HG03025 (cell line): ENCODE measurements at regions not wholly inside any gene's neighbourhood (a gene's known extent, or its start where the extent isn't known, plus 50 kb on each side); places are given as distances from the start of the nearest gene placed in this dataset.

Experiments
- ATAC-seq: cut with Tn5 transposase; IDR thresholded peaks from one replicate; pipeline ENCODE4 v1.9.1; 2021; ENCODE audit warnings: mild to moderate bottlenecking, moderate library complexity; ENCODE audit not compliant: unreplicated experiment, low FRiP score

DNA sequence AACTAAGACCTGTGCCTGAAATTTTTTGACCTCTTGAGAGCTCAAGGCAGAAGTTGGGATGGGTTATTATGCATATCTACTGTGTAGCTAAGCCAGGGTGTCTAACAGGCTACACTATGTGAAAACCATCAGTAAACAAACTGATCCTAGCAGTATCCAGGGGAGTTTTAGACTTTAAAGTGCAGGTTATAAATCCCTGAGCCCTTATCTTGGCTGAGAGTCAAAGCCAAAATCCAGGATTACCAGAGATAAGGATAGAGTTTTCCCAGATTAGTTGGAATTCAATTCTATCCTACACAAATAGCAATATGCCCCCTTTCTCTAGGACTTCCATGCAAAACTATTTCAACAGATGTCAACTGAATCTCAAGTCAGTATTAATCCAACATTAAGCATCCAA lies 1229.7 kb downstream of the GRIK2 start:
- no peak for ATAC-seq

DNA sequence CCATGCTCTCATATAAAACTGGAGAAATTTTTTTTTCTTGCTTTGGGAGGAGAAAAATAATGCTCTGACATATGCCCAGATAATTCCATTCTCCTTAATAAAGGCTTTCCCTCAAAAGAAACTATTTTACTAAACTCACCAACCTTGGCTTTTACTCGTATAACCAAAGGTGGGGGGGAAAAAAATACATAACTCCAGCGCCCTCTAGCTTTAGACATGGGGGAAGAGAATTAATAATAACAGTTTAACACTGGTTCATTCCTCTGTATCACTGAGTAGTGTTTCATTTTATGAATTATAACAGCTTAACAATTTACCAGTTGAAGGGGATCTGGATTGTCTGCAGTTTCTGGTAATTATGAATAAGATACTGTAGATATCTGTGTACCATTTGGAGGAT lies 1226.1 kb downstream of the GRIK2 start:
- ATAC-seq: no peak

DNA sequence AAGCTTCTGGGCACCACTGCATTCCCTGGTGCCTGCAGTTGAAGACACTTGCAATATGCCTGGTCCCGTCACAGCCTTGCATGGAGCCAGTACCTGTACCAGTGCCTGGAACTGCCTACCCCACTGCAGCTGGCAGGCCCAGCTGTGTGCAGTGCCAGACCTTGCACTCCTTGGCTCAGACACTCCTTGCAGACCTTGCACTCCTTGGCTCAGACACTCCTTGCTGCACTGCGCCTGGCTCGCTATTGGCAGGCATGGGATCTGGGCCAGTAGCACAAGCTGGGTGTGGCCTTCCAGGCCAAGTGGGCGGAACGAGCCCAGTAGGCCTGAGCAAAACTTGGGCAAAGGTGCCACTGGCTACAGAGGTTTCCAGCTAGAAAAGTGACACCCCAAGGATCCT lies 1189.1 kb downstream of the GRIK2 start:
- ATAC-seq: no peak

DNA sequence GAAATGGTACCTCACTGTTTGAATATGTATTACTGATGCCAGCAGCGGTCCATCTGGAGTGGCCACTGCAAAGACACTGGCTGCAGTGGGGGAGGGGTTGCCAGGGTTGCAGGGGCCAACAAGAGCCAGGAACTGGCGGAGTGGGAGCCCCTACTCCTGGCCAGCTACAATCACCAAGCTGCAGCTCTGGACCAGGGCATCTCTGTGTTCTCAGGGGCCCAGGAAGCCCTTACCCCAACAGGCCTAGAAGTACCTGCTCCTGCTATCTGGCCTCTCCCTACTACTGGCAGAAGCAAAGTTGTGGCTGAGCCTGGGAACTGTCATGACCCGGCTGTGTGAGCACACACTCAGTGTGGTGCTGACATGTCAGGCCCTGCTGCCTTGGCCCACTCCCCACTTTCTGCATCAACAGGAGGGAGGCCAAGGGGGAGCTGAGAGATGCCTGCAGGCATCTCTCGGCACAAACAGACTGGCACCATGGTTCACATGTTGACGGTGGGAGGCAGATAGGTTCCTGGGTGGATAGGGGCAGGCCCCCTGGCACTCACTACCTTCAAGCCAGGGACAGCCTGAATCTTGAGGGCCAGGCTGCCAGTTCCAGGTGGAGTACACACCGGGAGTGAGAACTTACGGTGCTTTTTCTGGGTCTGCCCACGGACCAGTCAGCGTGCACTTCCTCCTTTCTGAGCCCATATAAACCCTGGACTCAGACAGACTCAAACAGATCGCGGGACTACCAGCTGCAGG lies 1188.0 kb downstream of the GRIK2 start:
- no peak for ATAC-seq

DNA sequence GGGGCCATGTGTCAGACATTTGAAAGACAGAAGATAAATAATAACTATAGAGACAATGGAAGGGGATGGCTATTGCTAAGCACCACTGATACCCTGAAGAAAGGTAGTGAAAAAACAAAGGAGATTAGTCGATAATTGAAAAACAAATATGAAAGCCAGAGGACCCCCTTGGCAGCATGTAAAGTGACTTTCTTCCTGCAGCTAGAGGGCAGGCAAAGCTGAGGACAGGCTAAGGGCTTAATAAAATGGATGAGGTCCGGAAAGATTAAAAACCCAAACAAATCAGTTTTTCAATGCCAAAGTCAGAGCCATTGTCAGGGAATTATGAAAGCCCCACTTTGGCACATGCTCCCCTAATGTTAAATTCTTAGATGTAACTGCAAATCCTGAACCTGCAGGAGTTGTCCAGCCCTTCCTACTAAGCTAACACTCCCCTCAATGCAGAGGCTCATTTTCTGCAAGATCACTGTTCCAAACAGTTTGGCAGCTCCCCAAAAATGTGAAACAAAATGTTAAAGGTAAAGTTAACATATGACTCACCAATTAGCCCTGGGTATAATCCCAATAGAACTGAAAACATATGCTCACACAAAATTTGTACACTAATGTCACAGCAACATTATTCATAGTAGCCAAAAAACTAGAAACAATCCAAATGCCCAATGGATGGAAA lies 1177.9 kb downstream of the GRIK2 start:
- no peak for ATAC-seq

DNA sequence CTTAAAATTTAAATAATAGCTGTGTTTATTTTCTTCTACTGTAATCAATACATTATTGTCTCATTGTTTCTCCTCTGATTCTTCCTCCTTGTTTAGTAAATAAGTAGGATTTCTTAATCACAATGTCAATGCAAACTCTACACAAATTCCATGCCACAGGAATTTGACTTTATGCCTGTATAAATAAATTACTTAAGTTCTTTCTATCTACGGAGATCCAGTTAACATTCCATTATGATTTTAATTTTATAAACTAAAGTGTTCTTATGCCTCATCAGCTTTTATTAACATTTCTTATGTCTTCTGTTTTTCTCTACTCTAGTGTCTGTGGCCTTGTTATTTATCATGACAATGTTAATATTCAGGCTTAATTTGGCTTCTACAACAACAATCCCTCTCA lies 1169.2 kb downstream of the GRIK2 start:
- no peak for ATAC-seq

DNA sequence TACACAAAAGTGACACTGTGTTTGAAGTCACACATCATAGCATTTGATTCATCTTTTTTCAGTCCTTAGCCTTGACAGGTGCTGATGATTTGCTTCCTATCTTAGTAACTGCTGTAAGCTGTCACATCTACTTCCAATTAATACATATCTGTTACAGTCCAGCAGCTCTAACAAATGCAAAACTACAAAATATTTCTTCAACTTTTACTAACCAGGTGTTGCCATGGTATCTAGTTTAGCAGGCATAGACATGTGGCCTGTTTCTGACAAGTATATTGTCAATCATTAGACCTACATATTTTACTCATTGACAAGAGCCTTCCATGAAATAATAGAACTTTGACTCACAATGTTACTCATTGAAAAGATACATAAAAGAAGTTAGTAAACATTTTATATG lies 1159.7 kb downstream of the GRIK2 start:
- no peak for ATAC-seq

DNA sequence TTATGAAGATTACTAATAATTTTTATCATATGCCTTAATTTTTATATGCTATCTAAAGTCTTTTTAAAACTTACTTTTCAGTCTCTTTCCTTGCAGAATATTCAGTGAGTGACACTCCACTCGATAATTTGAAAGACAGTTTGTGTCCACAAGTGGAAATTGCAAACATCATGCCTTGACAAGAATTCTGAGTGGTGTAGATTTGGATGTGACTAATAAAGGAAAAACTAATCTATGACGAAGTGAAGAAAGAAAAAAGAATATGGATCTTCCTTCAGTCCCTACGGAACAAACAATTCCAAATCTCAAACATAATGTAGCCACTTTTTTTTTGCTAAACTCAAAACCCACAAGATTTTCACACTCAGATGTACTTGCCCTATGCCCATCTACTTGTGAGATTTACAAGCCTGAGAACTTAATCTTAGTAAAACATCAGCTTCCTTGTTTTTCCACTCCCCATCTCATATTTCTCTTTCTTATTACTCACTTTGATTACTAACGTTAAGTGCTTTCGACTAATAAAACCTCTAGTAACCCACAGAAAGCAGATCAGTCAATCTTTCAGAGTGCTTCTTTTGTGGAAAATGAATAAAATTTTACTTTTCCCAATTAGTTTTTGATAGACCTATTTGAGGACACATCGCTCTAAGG lies 1155.8 kb downstream of the GRIK2 start:
- ATAC-seq: no peak

DNA sequence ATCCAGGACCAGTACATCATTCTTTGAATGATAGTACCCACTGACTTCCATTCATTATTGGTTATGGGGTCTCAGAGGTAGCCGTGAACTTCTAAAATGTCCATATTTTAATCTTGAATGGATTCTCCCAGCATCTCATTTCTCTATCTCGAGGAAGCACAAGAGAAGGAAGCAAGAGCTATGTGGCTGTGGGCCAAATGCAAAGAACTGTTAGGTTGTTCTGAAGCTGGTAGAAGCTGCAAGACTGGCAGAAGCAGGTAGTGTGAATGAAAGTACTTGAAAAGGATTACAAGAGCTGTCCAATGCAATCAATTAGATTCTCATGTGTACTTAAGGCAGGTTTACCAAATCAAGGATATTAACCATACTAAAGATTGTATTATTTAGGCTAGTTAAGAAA lies 1131.8 kb downstream of the GRIK2 start:
- ATAC-seq: no peak

DNA sequence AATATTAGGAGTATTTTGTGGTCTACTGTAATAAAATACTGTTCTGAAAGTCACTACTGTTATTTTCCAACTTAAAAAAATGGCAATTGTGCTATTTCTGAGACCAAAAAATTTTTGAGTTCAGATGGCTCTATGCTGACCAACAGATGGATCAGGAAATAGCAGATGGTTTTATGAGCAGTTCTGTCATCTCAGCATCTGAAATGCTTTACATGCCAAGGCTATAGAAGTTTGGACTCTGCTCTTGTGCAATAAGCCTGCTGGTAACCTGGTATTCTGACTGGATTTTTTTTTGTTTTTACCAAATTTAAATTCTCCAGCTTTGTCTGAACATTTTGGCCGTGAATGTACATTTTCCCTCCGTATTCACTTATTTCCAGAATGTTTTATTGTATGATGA lies 1127.5 kb downstream of the GRIK2 start:
- ATAC-seq: no peak

DNA sequence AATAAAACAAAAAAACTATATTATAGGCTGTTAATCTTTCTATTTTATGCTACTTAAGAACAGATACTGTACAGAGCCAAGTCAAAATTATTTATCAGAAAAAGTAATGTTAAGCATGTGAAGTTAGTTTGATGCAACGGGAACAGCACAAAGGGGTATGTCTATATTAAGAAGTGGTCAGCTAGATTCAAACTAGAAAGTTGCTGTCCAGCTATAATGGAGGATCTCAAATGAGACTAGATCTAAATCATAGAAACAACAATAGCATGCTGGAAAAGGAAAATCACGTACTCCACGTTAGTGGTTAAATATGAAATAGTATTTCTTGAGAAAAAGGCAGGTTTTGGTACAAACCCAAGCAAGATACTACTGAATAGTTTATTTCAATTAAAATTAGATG lies 1124.0 kb downstream of the GRIK2 start:
- no peak for ATAC-seq

DNA sequence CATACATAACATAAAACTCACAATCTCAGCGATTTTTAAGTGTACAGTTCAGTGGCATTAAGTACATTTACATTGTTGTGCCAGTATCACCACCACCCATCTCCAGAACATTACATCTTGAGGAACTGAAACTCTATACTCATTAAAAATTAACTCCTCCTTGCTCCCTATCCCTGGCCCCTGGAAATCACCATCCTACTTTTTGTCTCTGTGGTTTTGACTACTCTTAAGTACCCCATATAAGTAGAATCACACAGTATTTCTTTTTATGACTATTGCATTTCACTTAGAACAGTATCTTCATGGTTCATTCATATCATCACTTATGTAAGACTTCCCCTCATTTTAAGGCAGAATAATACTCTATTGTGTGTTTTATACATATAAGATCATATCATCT lies 1108.1 kb downstream of the GRIK2 start:
- ATAC-seq: no peak

DNA sequence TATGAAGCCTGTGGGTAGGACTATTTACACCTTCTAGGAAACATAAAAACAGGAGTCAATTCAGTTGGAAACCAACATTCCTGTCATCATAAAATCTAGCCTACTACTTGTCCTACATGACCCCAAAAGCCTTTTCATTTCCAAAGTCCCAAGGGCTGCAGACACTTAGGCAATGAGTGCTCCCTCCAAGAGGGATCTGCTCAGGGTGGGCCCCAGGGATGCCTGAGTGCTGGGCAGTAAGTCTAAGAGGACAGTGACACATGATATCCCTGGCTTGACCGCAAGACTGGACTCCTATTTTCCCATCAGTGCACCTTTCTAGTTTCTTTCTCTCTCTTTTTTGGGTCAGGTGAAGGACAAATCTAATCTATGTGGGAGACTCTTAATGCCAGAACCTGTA lies 1101.3 kb downstream of the GRIK2 start:
- no peak for ATAC-seq

DNA sequence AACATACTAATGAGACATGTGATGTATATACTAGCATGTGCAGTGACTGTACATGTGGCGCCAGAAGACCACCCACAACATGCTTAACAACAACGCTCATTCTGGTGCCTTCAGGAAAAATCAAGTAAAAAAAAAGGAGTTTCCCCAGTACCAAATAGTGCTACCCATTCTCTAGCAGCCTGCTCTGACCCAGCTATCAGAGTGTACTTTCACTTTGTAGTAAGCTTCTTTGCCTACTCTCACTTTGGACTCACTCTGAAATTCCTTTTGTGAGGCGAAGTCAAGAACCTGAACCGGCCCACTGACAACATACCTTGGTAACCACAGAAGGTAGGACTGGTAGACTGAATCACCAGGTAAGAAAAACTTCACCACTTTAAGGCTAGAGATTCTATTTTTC lies 1100.0 kb downstream of the GRIK2 start:
- ATAC-seq: no peak

DNA sequence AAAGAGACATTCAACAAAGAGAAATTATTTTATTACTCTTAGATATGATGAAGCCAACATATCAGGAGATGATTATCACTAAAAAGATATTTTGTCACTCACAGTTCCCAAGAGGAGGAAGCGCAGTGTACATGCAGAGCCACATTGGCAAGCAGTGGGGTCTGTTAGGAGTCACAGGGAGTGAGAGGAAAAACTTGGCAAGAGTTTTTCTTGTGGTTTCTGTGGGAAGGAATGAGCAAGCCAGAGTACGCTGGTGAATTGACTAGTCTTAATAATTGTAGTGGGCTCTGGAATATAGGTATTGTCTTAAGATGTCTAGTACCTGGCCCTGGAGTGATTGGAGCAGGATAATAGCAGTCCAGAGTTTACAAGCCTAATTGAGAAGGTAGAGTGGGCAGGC lies 1095.2 kb downstream of the GRIK2 start:
- ATAC-seq: no peak

DNA sequence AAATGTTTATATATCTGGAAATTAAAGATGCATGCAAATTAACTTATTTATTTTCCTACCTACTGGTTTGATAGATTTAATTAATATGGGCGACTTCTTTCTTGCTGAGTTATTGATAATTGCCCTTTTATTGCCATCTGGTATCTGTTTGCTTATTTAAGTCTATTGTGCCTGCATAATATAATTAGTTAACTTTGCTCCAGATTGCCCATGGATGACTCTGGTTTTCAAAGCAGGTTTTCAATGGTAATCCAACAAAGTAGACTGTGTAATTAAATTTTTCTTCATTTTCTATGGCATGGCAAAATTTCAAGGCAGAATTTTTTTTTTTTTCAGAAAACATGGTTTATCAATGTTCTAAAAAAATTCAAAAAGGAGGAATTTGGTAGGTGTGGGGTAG lies 1092.0 kb downstream of the GRIK2 start:
- no peak for ATAC-seq

DNA sequence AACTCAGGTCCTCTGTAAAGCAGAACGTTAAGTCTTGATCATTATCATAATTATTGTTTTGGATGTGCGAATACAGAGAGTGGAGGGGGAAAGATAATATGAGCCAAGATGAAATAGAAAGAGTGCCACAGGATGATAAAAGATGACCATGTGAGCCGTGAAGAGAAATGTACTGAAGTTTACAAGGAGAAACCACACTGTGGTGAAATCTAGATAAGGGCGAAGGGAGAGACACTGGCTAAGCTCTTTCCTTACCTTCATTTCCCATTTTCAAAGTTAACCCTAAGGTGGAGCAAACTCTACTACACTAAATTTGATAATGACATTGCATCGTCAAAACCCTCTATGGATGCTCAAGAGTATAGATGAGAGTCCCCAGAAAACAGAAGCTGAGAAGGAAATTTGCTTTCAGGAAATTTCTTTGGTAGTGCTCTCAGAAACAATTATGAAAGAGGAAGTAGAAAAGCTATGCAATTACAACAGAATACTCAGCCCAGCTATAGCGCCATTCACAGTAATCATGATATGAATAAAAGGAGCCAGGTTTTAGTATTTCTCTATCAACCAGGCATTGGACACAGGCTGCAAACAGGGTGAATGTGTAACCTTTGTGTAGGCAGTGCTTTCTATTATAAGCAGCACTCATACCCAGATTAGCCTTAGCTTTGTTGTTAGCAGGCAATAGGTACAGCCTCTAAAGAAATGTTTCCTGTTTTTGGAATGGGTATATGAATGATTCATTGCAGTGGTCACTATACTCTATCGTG lies 1080.7 kb downstream of the GRIK2 start:
- ATAC-seq: no peak

DNA sequence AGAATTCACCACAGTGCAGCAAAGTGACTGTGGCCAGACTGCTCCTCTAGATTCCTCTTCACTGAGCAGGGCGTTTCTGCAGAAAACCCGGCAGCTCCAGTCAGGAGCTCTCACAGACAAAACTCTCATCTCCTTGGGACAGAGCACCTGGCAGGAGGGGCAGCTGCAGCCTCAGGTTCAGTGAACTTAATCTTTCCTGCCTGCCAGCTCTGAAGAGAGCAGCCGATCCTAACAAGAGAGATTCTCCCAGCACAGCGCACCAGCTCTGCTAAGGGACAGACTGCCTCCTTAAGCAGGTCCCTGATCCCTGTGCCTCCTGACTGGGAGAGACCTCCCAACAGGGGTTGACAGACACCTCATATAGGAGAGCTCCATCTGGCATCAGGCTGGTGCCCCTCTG lies 1065.5 kb downstream of the GRIK2 start:
- ATAC-seq: no peak

DNA sequence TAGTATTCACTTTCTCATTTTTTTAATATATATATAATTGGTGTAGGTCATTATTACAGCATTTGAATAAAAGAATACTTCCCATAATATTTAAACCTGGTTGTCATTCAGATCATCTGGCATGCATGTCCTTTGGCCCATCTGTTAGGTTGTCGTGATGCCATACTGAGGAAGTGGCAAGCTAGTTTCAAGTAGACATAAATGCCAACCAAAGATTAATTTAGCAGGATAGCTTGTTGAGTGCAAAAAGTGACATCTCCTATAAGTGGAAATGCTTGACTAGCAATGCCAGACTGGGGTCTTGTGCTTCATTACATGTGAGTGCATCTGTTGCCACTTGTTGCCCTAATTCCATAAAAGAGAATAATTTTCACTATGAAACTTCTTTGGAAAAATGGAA lies 1044.7 kb downstream of the GRIK2 start:
- ATAC-seq: no peak

DNA sequence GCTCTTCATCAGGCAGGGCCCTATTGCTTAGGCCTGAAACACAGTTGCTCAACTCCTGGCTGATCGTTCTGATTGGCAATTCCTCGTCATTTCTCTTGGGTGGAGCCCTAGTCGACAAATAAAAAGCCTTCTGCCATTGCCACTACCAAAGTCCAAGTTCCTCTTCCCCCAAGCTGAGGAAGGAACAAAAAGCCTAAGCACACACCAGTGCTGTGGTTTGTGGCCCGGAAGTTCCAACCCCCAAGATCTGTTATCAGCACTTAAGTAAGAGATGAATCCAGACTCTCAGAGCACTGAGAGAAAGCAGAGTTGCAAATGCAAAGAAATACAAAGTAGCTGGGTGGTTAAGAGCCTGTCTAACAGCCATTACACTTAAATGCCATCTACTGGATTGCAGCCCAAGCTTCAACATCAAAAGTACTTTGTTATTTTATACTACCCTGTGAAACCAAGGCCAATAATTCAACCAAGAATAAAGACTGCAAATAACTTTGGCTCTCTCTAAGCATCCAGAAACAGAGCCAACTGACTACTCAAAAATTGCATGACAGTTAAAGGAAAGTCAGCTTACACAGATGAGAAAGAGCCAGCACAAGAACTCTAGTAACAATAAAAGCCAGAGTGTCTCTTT lies 1024.0 kb downstream of the GRIK2 start:
- ATAC-seq: no peak

DNA sequence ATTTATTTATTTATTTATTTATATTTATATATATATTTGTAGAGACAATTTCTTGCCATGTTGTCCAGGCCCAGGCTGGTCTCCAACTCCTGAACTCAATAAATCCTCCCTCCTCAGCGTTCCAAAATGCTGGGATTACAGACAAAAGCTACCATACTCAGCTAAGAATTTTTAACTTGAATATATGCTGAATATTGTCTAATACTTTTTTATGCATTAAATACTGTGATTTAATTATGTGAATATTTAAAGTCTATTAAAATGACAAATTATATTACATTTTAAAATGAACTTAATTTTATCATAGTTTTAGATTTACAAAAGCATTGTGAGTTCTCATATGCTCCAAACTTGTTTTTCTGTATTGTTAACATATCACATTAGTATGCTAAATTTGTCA lies 1022.4 kb downstream of the GRIK2 start:
- ATAC-seq: no peak
